ENCODE measurements at regions not wholly inside any gene's neighbourhood (a gene's known extent, or its start where the extent isn't known, plus 50 kb on each side); places are given as distances from the start of the nearest gene placed in this dataset.
A peak's percentile ranks its signal among the peaks of the same experiment; 100 is the strongest.
"Not testable (repeated sequence)": the region's sequence is repeated elsewhere in the genome, so short reads cannot be mapped to it uniquely, and the experiment has no call there.

GRCh38 chr7:131629217-131629882 lies 72.9 kb upstream of the PODXL start:
- Mint-ChIP-seq H3K4me1 (peaks cover 21% of the 10 kb centered on the region), H3K36me3 (ENCODE audit: low read depth) (no peaks in the 10 kb centered on the region), H3K27me3 (ENCODE audit: low read depth) (peaks cover 69% of the 10 kb centered on the region), H3K27ac (ENCODE audit: unreplicated experiment) (peak overlapping the region; percentile 72), H3K4me3 (no peak overlapping the region), H3K9me3 (no peaks in the 10 kb centered on the region)
- DNase-seq (ENCODE audit: low read depth, low spot score), result no peak
- no peak for TF ChIP-seq CTCF (conservative IDR thresholded peaks at IDR 0.05)

- Mint-ChIP-seq H3K4me3 (no peak overlapping the region), H3K27me3 (ENCODE audit: low read depth) (peaks cover 69% of the 10 kb centered on the region), H3K4me1 (peaks cover 22% of the 10 kb centered on the region), H3K27ac (ENCODE audit: unreplicated experiment) (peak overlapping the region; percentile 46), H3K9me3 (no peaks in the 10 kb centered on the region), H3K36me3 (ENCODE audit: low read depth) (no peaks in the 10 kb centered on the region)
- no peak for TF ChIP-seq CTCF (conservative IDR thresholded peaks at IDR 0.05)
- no peak for DNase-seq (ENCODE audit: low read depth, low spot score)
Measured at GRCh38 chr7:131628634-131629033, 72.2 kb upstream of the PODXL start.

- H3K27me3 Mint-ChIP-seq (ENCODE audit: low read depth), result peaks cover 69% of the 10 kb centered on the region
- no peaks in the 10 kb centered on the region for H3K9me3 Mint-ChIP-seq
- no peak overlapping the region for H3K27ac Mint-ChIP-seq (ENCODE audit: unreplicated experiment)
- no peak for TF ChIP-seq CTCF (conservative IDR thresholded peaks at IDR 0.05)
- DNase-seq (ENCODE audit: low read depth, low spot score), result no peak
- no peaks in the 10 kb centered on the region for H3K36me3 Mint-ChIP-seq (ENCODE audit: low read depth)
- peaks cover 22% of the 10 kb centered on the region for H3K4me1 Mint-ChIP-seq
- no peak overlapping the region for H3K4me3 Mint-ChIP-seq
Measured at GRCh38 chr7:131627735-131628190, 71.3 kb upstream of the PODXL start.

- no peak for DNase-seq (ENCODE audit: low read depth, low spot score)
- peaks cover 73% of the 10 kb centered on the region for H3K27me3 Mint-ChIP-seq (ENCODE audit: low read depth)
- H3K4me1 Mint-ChIP-seq, result peaks cover 22% of the 10 kb centered on the region
- TF ChIP-seq CTCF (conservative IDR thresholded peaks at IDR 0.05), result no peak
- H3K27ac Mint-ChIP-seq (ENCODE audit: unreplicated experiment), result no peak overlapping the region
- H3K4me3 Mint-ChIP-seq, result no peak overlapping the region
- H3K36me3 Mint-ChIP-seq (ENCODE audit: low read depth), result no peaks in the 10 kb centered on the region
- no peaks in the 10 kb centered on the region for H3K9me3 Mint-ChIP-seq
Measured at GRCh38 chr7:131626643-131627042, 70.2 kb upstream of the PODXL start.

- Mint-ChIP-seq H3K4me3 (peak overlapping the region; percentile 49), H3K27me3 (ENCODE audit: low read depth) (peaks cover 73% of the 10 kb centered on the region)
Measured at GRCh38 chr7:131625817-131626372, 69.5 kb upstream of the PODXL start.

GRCh38 chr7:131625345-131625744 lies 68.9 kb upstream of the PODXL start:
- H3K9me3 Mint-ChIP-seq, result not testable (repeated sequence)

More at GRCh38 chr7:131625817-131626372, 69.5 kb upstream of the PODXL start:
- Mint-ChIP-seq H3K36me3 (ENCODE audit: low read depth) (no peaks in the 10 kb centered on the region), H3K27ac (ENCODE audit: unreplicated experiment) (peak overlapping the region; percentile 90), H3K9me3 (no peaks in the 10 kb centered on the region), H3K4me1 (peaks cover 26% of the 10 kb centered on the region)
- TF ChIP-seq CTCF (conservative IDR thresholded peaks at IDR 0.05), result no peak
- DNase-seq (ENCODE audit: low read depth, low spot score), result peak; percentile 12

More at GRCh38 chr7:131625345-131625744, 68.9 kb upstream of the PODXL start:
- not testable (repeated sequence) for H3K36me3 Mint-ChIP-seq (ENCODE audit: low read depth); H3K4me3 Mint-ChIP-seq; H3K27ac Mint-ChIP-seq (ENCODE audit: unreplicated experiment); DNase-seq (ENCODE audit: low read depth, low spot score)
- Mint-ChIP-seq H3K4me1 (peaks cover 32% of the 10 kb centered on the region), H3K27me3 (ENCODE audit: low read depth) (peaks cover 73% of the 10 kb centered on the region)

Data from neural crest cell (in vitro differentiated cells).